ENCODE measurements at regions not wholly inside any gene's neighbourhood (a gene's known extent, or its start where the extent isn't known, plus 50 kb on each side); places are given as distances from the start of the nearest gene placed in this dataset.

DNA sequence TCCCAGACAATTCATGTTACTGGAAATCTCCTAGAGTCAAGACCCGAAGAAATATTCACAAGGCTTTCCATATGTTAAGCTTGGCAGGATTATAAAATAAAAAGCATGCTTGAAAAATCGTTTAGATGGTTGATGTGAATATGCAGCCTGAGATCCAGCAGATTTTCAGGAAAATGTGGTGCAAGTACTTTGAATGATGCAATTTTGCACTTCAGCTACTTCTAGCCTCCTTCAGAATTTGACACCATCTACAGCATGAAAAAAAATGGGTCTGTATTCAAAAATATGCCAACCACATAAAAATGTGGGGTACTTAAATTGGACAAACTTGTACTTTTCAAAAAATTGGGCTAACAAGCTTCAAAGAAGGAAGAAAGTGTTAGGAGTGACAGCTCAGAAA lies 340.6 kb upstream of the DCC start:
- no peak overlapping the region for H3K4me3 ChIP-seq (ENCODE audit: low read depth, low read length)
- no peak for DNase-seq (ENCODE audit: low read depth, low spot score)
- in situ Hi-C loops (cut with HindIII; ENCODE audit: low sequenced_read_pairs), result no loop called here
- TF ChIP-seq, protein P1, sequence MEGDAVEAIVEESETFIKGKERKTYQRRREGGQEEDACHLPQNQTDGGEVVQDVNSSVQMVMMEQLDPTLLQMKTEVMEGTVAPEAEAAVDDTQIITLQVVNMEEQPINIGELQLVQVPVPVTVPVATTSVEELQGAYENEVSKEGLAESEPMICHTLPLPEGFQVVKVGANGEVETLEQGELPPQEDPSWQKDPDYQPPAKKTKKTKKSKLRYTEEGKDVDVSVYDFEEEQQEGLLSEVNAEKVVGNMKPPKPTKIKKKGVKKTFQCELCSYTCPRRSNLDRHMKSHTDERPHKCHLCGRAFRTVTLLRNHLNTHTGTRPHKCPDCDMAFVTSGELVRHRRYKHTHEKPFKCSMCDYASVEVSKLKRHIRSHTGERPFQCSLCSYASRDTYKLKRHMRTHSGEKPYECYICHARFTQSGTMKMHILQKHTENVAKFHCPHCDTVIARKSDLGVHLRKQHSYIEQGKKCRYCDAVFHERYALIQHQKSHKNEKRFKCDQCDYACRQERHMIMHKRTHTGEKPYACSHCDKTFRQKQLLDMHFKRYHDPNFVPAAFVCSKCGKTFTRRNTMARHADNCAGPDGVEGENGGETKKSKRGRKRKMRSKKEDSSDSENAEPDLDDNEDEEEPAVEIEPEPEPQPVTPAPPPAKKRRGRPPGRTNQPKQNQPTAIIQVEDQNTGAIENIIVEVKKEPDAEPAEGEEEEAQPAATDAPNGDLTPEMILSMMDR (IDR thresholded peaks at IDR 0.05; ENCODE audit: low read depth, low read length), result no peak

DNA sequence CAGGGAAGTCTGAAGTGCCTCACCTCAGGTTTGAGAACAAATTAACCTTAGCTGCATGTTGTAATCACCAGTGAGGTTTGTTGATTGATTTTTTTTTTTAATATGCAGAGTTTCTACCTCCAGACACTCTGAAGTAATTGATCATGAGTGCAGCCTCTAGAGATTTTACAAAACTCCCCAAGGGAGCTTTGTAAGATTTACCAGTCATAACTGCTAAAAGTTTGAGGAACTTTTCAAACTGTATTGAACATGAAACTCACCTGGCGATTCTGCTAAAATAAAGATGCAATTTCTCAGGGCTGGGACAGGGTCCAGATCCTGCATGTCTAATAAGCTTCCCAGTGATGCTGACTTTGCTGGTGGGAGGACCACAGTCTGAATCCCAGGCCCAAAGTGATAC lies 339.6 kb upstream of the DCC start:
- TF ChIP-seq, protein P1 (IDR thresholded peaks at IDR 0.05; ENCODE audit: low read depth, low read length), result no peak
- no peak for DNase-seq (ENCODE audit: low read depth, low spot score)
- in situ Hi-C loops (cut with HindIII; ENCODE audit: low sequenced_read_pairs), result no loop called here
- H3K4me3 ChIP-seq (ENCODE audit: low read depth, low read length), result no peak overlapping the region

DNA sequence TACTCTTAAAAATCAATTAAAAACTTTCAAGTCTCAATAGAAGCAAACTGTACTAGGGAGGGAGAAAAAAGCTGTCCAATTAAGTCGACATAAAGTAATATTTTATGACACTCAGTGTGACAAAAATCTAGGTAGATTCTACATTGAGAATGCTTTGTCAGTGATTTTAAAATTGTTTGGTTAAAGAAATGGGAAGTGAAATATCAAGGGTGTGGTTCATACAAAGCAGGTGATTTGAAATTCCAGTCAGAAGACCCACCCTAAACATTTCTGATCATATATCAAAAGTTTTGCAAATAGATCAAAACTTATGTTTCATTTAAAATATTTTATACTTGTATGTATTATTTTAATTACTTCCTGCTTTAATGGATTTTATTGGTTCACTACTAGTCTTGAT lies 338.9 kb upstream of the DCC start:
- in situ Hi-C loops (cut with HindIII; ENCODE audit: low sequenced_read_pairs), result no loop called here
- TF ChIP-seq, protein P1 (IDR thresholded peaks at IDR 0.05; ENCODE audit: low read depth, low read length), result no peak

DNA sequence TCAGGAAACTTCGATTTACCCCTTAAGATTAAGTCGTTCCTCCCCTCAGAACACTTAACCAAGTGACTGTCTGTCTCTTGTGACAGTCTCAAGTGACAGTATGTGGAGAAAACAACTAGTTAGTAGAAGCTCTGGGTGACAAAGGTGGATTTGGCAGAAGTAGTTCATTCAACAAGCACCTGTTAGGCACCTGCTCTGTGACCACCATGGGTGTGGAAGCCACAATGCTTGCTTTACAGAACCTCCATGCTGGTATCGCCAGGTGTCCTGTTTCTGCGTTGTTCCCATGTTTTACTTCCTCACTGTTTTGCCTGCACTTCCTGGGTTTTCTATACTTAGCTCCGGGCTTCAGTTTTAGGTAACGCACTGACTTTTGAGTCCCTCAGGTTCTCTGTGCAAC lies 337.4 kb upstream of the DCC start:
- in situ Hi-C loops (cut with HindIII; ENCODE audit: low sequenced_read_pairs), result no loop called here
- H3K4me3 ChIP-seq (ENCODE audit: low read depth, low read length), result no peak overlapping the region
- TF ChIP-seq, protein P1 (IDR thresholded peaks at IDR 0.05; ENCODE audit: low read depth, low read length), result no peak
- no peak for DNase-seq (ENCODE audit: low read depth, low spot score)

More for the DNA sequence above, 338.9 kb upstream of the DCC start:
- H3K4me3 ChIP-seq (ENCODE audit: low read depth, low read length), result no peak overlapping the region
- no peak for DNase-seq (ENCODE audit: low read depth, low spot score)

DNA sequence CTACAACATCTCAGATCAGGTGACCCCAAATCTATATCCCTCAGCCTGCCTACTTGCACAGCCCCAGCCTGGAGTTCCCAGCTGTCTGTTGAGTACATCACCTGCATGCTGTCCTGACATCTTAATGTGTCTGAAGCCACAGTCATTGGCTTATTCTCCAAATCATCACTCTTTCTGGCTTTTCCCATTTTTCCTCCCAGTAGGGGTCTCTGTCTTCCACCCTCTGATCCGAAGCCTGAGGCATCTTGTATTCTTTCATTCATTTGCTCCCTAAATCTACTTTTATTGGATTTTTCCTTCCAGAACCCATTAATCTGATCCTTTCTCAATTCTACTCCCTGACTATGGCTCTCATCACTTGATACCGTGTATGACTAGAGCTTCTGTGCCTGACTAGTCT lies 332.9 kb upstream of the DCC start:
- no peak for DNase-seq (ENCODE audit: low read depth, low spot score)
- TF ChIP-seq, protein P1 (IDR thresholded peaks at IDR 0.05; ENCODE audit: low read depth, low read length), result no peak
- in situ Hi-C loops (cut with HindIII; ENCODE audit: low sequenced_read_pairs), result no loop called here
- no peak overlapping the region for H3K4me3 ChIP-seq (ENCODE audit: low read depth, low read length)

DNA sequence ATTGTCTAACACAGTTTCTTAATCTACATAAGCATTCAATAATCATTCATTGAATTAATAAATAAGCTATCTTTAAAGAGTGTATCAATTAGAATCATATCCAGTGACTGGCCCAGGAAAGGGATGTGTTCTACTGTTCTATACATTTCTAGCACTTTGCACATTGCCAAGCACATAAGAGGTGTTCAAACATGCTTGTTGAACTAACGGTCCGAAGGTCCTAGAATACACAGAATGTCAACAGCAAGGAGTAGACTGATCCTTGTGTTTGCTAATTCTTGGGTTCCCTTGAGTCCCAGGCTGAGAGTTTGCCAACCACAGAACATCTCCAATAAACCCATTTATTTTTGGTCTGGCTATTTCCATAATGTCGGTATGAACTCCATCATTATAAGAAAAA lies 331.7 kb upstream of the DCC start:
- TF ChIP-seq, protein P1 (IDR thresholded peaks at IDR 0.05; ENCODE audit: low read depth, low read length), result no peak

DNA sequence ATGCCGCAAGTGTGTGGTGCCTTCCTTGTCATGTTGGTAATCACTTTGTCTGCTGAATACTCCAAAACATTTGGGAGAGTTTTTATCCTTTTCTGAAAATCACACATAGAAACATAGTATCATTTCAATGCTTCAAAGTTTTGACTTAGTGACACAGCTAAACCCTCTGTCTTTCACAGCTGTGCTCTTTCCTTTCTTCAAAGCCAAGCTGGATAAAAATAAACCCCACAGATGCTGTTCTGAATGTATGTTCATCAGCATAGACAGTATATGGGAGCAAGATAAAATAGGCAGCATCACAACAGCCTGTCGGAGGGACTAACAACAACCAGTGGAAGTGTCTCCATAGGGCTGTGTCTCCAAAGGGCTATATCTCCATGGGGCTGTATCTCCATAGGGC lies 331.3 kb upstream of the DCC start:
- in situ Hi-C loops (cut with HindIII; ENCODE audit: low sequenced_read_pairs), result no loop called here

More for the DNA sequence above, 331.7 kb upstream of the DCC start:
- in situ Hi-C loops (cut with HindIII; ENCODE audit: low sequenced_read_pairs), result no loop called here
- no peak for DNase-seq (ENCODE audit: low read depth, low spot score)
- no peak overlapping the region for H3K4me3 ChIP-seq (ENCODE audit: low read depth, low read length)

More for the DNA sequence above, 331.3 kb upstream of the DCC start:
- TF ChIP-seq, protein P1 (IDR thresholded peaks at IDR 0.05; ENCODE audit: low read depth, low read length), result no peak
- no peak overlapping the region for H3K4me3 ChIP-seq (ENCODE audit: low read depth, low read length)
- no peak for DNase-seq (ENCODE audit: low read depth, low spot score)
